Non-pigmented ciliary epithelial cell (primary cell): ENCODE measurements at regions not wholly inside any gene's neighbourhood (a gene's known extent, or its start where the extent isn't known, plus 50 kb on each side); places are given as distances from the start of the nearest gene placed in this dataset.
A peak's percentile ranks its signal among the peaks of the same experiment; 100 is the strongest.

Experiments
- DNase-seq: peaks from one replicate; pipeline ENCODE4 v3.0.0-alpha.2; 2010; ENCODE audit warnings: low read depth

DNA sequence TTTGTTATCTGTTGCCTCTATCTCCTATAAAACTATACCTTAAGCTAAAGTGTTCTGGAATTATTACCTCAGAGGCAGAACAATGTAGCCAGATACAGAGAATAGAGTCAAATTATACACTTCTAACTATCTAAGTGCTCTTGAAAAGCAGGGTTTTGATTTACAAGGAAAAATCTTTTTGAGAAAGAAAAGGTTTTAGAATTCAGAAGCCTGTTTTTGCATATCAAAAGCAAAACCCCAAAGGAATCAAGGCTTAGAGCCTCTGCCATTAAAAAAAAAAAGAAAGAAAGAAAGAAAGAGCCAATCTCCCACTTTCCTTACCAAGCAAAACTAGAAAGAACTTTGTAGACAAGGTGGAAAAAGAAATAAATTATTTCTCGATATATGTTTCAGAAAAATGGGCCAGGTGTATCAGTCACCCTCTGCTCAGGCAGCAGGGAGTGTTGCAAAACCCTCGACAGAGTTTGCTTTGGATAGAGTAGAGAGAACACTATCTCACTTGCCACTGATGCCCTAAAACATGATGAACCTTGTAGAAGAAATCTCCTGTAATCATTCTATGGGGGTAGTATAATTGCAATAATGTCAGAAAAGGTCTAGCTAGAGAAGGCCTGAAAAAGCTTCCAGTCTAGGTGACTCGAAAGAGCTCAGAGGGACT lies 318.3 kb downstream of the PCDH10 start:
- no peak for DNase-seq

DNA sequence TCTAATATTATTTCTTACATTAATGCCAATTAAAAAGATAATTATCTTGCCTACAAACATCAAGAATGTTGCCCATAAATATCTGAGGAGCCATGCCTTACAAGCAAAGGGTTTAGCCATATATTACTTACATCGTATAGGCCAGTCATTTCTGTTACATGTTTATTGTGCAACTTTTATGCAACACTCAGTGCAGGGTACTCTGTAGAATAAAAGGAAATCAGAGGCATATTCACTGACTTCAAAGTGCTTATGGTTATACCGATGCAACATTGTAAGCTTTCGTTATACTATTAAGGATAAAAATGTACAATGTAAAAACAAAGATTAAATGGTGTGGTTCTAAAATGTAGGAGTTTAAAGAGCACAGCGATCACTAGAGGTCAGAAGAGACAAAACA lies 315.9 kb downstream of the PCDH10 start:
- no peak for DNase-seq

DNA sequence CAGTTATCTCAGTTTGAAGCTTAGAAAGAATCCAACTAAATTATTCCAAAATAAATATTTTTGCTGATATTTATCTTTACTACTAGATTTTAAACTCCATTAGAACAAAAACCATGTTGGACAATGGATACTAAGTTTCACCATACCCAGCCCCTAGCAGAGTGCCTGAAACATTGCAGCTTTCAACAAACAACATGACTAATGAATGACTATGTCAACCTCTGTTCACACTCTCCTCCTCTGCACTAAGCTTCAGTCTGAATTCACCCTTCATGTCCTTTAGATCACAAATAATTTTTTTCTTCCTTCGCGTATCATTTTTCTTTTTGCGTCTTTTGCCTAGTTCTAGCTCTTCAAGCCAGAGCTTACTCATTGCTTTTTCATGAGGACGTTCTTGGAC lies 315.2 kb downstream of the PCDH10 start:
- DNase-seq, result no peak

DNA sequence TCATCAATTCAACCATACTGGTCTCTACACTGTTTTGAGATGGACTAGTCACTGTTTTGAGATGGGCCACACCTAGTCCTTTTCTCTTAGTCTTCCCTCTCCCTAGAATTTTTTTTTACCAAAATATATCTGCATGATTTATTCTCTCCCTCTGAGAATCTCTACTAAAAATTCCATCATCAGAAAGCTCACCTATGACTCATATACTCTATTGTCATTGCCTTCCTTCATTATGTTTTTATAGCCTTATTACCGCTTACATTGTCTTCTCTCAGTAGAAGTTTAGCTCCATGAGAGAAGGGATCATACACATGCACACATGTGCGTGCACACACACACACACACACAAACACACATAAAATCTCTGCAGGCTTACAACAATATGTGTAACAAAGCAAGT lies 303.6 kb downstream of the PCDH10 start:
- no peak for DNase-seq

DNA sequence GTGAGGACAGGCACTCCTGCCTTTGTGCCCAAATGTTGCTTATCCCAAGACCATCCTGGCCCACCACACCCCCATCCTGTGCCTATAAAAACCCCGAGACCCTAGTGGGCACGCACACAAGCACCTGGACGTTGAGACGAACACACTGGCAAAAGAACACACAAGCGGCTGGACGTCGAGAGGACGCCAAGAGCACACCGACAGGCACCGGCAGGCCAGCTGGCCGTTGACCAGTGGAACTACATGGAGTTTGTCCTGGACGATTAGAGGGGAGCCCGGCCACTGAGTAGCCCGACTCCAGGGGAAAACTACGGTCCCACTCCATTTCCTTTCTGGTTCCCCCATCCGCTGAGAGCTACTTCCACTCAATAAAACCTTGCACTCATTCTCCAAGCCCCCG lies 301.7 kb downstream of the PCDH10 start:
- DNase-seq, result no peak

DNA sequence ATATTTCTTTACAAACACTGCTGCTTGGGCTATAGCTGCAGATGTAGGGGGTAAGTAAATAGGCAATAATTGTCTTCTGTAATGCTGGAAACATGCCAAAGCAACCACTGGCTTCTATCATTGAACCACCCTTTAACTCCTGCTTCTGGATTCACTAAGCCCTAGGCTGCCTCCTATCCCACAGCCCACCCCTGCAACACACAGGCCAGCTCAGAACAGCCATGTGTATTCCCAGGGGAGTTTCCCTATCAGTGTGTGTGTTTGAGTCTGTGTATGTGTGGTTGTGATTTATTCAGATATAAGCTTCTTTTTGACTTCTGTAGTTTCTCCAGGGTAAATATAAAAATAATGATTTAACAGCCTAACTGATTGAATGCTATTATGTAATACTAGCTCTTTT lies 291.3 kb downstream of the PCDH10 start:
- DNase-seq, result no peak

DNA sequence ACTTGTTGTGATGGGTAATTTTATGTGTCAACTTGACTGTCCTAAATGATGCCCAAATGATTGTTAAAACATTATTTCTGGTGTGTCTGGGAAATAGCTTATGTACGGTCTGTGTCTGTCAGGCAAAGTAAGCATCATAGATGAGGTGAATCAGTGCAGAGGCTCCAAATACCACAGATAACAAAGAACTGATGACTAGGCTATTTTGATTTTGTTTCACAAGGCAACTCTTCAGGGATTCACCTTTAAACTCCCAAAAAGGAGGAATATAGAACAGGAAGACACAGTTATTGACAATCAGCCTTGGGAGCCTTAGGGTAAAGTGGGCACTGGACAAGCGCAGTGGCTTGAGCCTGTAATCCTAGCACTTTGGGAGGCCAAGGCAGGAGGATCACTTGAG lies 290.7 kb downstream of the PCDH10 start:
- DNase-seq, result no peak

DNA sequence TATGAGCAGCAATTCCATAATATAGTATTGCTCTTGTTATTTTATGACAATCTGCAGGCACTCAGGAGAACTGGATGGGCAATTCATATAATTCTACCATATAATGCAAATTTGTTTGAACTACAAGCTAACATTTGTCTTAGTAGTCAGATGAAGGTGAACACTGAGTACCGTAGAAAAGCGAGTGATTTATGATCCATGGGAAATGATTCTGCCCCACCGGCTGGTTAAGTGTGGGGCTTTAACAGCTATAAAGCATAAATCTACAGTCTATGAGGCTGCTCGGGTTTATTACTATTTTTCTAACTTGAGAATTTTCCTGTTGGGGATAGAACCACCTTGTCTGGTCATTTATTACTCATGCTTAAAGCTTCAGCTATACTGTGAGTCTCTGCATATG lies 275.5 kb downstream of the PCDH10 start:
- DNase-seq, result no peak

DNA sequence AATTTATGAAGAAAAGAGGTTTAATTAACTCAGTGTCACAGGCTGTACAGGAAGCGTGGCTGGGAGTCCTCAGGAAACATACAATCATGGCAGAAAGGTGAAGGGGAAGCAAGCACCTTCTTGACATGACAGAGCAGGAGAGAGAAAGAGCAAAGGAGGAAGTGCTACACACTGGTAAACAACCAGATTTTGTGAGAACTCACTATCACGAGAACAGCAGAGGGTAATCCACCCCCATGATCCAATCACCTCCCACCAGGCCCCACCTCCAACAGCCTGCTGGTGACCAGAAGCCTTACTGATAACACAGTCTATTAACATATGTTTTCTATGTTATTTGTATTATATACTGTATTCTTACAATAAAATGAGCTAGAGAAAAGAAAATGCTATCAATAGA lies 254.8 kb downstream of the PCDH10 start:
- DNase-seq, result no peak

DNA sequence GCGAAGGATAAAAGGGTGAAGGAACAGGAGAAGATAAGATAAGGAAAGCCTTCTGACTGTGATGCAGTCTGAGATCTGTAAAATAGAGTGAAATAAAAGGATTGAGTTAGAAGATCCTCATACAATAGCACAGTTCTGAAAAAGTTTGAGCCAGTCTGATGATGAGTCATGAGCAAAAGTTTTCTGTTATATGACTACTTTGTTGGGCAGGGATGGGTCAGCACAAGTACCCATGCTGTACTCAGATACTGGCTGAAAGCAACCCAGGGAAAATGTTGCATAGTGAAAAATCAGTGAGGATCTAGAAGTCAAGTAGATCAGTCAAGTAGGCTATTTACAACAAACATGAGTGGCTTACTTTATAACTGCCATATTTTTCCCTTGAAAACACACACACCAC lies 253.5 kb downstream of the PCDH10 start:
- peak; percentile 27 for DNase-seq

DNA sequence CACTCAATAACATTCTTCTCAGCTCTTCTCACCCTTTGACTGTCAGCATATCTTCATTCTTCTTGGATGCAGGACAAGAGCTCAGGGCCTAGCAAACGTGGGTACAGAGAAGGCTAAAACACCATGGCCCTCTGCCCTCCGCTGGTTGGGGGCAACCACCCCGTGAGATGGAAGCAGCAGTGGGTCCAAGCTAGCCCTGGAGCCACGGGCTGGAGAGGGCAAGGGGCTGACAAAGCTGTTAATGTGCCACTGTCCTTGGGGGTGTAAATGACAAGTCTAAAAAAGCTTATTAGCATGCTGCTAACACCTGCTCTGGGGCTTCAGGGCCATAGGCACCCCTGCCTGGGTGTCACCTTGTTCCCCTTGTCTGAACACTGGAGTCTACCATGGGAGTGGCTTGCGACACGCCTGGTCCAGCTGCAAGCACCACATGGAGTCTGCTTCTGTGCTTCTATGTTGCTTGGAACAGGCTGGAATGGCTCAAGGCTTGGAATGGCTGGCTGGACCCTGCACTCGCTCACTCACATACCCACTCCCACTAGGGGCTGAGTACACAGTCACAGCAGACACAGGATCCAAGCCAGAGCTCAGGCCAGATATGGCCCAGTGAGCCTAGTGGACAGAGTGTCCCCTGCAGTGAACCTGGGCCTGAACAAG lies 246.0 kb downstream of the PCDH10 start:
- DNase-seq, result no peak

DNA sequence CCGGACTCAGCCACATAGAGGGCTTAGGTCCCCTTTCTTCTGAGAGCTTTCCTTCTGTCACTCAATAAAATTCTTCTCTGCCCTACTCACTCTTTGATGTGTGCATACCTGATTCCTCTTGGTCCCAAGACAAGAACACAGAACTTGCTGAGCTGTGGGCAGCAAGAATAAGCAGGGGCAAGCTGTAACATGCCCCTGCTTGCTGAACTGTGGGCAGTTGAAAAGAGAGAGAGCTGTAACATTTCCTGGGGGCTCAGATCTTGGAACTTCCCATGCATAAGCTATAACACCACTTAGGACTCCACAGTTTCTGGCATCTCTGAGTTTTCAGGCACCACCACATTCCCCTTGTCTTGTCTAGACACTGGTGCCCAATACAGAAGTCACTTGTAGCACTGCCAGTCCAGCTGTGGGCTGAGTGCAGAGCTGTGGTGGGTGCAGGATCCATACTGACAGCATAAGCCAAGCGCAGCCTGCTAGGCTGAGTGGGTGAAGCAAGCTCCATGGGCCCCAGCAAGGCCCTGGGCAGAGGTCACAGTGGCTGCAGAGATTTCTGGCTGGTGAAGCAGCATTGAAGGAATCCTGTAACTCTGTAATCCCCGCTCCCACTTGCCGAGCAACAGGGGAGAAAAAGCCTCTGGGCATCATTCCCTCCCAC lies 241.2 kb downstream of the PCDH10 start:
- no peak for DNase-seq

DNA sequence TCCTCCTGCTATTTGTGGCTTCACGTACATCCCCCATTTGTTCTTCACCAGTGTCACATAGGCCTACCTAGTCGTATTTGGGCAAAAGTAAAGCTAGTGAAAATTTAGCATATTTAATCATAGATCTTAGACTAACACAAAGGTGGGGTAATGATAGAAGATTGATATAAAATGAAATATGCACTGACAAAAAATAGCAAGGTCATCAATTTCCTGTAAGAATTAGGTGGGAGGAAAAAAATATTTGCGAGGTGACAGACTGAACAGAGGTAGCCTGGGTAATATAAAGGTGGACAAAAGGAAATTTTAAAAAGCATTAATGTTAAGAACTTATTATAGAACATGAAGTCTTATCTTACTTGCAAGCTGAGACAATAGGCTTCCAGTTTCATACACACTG lies 239.9 kb downstream of the PCDH10 start:
- DNase-seq, result no peak

DNA sequence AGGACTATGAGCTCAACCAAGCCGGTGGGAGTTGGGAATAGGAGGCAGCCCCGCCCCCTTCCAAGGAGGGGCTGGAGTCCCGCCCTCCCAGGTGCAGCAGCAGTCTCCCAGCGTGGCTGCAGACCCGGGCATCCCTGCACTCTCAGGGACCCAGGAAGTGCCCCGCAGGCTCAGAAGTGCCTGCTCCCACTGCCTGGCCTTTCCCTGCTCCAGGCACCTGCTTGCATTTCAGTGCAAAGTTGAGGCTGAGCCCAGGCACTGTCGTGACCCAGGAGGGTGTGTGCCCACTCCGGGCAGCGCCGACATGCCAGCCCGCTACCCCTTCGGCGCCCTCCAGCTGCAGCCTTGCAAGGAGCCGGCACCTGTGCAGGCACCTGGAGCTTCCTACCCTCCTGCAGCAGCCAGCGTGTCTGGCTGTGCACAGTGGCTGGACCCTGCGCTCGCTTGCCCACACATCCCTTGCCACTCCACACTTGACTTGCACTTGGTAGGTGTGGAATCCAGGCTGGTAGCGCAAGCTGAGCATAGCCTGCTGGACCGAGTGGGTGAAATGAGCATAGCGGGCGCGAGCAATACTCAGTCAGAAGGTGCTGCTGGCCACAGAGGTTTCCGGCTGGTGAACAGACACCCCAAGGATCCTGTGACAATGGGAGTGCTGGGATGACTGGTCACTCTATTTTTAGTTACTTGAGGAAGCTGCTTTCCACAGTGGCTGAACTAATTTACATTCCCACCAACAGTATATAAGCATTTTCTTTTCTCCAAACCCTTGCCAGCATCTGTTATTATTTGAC lies 236.3 kb downstream of the PCDH10 start:
- no peak for DNase-seq

DNA sequence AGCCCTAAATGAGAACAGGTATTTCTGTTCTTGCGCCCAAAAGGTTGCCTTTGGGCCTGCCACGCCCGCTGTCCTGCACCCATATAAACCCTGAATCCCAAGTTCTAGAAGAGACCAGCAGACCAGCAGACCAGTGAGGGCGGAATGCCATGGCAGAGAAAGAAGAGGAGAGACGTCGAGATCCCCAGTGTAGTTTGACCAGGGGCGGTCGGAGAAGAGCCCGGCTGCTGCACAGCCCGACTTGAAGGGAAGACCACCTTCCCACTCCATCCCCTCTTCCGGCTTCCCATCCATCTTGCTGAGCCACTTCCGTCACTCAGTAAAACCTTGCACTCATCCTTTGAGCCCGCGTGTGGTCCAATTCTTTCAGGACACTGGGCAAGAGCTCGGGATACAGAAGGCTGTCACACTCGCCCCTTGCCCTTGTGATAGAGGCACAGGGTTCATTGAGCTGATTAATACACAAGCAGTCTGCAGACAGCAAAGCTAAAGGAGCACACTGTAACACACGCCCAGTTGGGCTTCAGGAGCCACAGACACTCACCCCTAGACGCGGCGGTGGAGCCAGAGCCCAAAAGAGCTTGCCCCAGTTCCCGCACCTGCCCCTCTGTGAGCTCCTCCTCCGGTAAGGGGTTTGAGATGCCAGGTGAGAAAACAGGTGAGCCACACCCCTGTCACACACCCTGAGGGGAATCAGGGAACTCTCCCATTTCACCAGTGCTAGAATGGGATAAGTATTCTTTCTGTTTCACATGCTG lies 230.8 kb downstream of the PCDH10 start:
- DNase-seq, result no peak

DNA sequence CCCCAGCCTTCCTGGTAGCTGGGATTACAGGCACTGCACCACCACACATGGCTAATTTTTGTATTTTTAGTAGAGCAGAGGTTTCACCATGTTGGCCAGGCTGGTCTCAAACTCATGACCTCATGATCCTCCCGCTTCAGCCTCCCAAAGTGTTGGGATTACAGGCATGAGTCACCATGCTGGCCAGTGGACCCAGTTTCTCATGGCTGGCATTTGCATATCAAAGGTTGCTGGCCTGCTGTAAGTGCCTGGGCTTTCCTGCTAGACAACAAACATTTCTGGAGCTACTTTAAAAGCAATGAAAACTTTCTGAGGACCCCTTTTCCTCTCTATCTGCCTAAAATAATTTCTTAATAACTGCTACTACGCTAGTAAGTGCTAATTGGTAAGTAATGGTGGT lies 228.2 kb downstream of the PCDH10 start:
- no peak for DNase-seq

DNA sequence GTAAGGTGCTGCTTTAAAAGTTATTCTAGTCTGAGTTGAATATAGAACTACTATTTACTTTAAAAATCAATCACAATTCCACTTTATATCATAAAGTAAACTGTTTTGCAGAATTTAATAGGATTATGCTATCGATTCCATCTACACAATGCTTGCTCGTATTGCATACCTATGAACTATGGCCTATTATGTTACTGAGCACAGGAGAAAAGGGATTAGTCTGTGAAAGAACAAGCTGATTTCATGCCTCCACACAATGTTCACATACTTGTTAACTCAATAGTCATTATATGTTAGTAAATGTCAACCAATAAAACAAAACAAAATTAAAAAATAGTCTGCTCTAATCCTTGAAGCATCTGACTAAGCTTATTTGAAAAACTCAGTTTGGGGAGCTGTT lies 223.6 kb downstream of the PCDH10 start:
- no peak for DNase-seq

DNA sequence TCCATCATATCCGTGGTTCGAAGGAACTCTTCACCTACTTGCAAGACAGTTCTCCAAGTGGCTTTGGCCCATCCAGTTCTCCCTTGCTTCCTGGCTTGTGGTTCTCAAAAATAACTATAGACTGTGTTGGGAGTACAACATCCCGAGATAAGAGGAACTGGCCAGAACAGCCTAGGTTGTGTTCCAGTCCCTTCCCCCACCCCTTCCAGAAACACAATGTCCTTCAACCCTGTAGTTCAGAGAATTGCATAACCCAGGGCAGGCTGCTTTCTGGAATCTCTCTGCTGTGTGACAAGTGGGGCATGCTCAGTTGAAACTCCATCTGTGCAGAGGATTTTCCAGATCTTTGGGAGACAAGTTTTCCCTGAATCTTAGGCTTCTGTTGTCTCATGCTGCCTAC lies 206.5 kb downstream of the PCDH10 start:
- DNase-seq, result no peak

DNA sequence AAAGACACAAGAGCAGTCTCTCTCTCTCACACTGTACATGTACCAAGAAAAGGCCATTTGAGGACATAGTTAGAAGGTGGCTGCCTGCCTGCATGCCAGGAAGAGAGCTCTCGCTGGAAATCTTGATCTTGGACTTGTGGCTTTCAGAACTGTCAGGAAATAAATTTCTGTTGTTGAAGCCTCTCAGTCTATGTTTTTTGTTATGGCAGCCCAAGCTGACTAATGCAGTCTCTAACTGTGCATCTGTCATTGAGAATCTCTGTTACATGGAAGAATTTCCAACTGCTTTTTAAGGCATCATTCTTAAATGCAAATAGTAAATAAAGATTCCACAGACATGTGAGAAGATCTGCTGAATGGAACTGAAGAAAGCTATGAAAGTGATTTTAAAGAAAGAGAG lies 198.3 kb downstream of the PCDH10 start:
- no peak for DNase-seq

DNA sequence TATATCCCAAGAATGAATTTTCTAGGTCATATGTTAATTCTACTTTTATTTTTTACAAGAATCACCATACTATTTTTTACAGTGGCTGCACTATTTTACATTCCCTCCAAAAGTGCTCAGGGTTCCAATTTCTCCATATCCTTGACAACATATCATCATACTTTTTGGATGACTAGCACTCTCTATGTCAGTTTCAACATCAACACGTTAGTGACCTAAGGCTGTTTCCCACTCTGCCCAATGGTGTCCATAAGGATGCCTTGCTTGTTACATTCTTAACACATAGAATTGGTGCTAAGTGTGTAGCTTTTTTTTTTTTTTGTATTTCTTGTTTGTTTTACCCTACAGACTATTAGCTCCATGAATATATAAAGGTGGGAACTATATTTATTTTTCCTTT lies 175.4 kb downstream of the PCDH10 start:
- no peak for DNase-seq

DNA sequence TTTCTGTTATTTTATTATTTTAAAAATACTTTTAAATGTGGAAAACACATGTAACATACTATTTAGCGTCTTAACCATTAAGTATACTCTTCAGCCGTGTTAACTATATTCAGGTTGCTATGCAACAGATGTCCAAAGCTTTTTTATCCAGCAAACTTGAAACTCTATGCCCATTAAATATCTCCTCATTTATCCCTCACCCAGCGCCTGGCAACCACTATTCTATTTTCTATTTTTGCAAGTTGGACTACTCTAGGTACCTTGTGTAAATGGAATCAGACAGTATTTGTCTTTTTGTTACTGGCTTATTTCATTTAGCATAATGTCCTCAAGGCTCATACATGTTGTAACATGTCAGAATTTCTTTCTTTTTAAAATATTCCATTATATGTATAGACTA lies 174.6 kb downstream of the PCDH10 start:
- no peak for DNase-seq

DNA sequence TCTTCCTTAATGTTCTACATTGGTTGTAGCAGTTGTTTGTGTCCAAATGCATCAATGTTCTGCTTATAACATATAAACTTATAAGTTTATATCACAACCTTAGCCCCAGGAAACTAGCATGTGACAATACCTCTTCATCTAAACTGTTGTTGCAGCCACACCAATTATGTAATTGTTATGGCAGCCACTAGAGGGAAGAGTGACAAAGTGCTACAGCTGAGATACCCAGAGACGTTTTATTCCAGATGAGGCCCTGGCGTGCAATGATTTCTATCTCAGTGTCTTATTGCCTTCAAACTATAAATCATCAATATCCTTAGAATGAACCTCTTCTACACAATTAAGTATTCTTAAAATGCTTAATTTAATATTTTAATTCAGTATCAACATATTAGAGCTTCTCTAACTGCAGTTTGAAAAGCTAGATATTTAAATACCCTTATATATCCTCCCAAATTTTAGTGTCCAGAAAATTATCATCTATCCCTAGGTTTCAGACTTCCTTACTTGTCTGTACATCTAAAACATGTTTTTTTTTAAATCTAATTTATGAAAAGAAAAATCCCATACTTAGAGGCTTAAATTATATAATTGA lies 171.6 kb downstream of the PCDH10 start:
- peak; percentile 3 for DNase-seq
